ENCODE measurements at regions not wholly inside any gene's neighbourhood (a gene's known extent, or its start where the extent isn't known, plus 50 kb on each side); places are given as distances from the start of the nearest gene placed in this dataset.
A peak's percentile ranks its signal among the peaks of the same experiment; 100 is the strongest.
"Not testable (repeated sequence)": the region's sequence is repeated elsewhere in the genome, so short reads cannot be mapped to it uniquely, and the experiment has no call there.

DNA sequence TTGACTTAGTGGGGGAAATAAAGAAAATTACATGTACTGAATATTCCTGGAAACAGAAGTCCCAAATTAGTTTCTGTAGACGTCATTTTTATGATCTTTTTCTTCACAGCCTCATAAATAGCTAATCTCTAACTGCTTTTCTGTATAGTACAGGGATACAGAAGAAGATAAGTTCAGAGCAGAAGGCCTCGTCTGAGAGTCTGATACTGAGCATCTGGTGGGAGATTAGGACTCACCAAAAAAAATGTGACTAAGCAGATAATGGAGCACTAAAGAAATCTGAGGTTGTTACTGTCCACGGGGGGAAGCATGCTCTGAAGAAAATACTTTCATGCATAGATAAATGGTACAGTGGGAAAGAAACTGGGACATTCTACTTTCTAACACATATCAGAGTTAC lies 115.3 kb upstream of the TRPC5 start:
- in situ Hi-C loops (cut with HindIII; ENCODE audit: low pct_ligation_motif_present, low pct_unique_long_range_greater_than_20kb, low sequenced_read_pairs), result no loop called here
- no peak for DNase-seq

DNA sequence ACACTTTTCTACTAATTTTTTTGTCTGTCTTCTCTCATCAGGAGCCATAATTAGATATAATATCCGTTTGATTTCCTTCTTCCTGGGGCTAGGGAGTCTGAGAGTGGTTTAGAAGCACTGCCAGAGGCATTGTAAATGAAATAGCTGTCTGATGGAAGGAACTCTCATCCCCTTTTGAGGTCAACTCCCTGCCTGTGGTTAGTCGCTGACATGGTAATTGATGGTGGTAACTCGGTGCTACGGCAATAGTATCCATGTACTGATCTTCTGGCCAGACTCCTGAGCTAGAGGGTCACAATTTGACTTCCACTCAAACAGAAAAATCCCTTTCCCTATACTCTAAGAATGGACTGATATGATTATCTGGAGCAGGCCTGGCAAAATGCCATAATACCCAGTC lies 108.1 kb upstream of the TRPC5 start:
- DNase-seq, result no peak
- in situ Hi-C loops (cut with HindIII; ENCODE audit: low pct_ligation_motif_present, low pct_unique_long_range_greater_than_20kb, low sequenced_read_pairs), result no loop called here

DNA sequence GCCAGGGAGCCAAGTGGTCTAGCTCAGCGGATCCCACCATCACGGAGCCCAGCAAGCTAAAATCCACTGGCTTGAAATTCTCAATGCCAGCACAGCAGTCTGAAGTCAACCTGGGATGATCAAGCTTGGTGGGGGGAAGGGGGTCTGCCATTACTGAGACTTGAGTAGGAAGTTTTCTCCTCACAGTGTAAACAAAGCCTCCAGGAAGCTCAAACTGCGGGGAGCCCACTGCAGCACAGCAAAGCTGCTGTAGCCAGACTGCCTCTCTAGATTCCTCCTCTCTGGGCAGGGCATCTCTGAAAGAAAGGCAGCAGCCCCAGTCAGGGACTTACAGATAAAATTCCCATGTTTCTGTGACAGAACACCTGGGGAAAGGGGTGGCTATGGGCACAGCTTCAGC lies 98.8 kb upstream of the TRPC5 start:
- DNase-seq; in situ Hi-C loops (cut with HindIII; ENCODE audit: low pct_ligation_motif_present, low pct_unique_long_range_greater_than_20kb, low sequenced_read_pairs): not testable (repeated sequence)

DNA sequence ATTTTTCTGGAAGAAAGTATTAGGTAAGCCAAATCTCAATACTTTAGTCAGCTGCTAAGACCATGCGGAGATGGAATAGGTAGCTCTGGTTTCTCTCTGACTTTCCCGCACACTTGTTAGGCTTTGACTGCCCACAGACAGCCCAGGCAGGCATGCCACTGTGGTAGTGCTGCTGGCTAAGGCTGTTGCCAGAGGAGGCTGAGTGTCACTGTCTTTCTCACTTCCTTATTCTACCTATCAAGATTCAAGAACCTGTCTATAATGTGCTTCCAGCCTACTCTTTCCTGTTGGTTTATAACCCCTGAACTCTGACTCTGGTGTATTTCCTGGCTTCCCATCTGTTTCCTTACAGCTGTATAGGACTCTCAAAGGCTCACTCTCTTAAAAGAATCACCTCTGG lies 81.8 kb upstream of the TRPC5 start:
- no peak for DNase-seq
- in situ Hi-C loops (cut with HindIII; ENCODE audit: low pct_ligation_motif_present, low pct_unique_long_range_greater_than_20kb, low sequenced_read_pairs), result no loop called here

DNA sequence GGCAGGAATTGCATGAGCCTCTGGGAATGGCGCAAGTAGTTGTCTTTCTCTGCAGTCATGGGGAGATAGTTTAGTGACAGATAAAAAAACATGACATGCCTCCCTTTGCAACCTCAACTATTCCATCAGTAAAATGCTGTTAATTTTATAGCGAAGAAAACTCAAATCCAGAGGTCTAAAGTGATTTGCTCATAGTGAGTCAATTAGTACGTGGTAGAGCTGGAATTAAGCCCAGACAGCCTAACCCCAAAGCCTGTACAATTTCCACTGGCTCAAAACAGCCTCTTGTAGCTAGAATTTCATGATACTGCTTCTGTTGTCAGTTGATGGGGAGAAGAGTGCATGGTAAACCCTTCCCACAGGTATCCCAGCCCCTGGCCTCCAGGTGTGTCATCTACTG lies 81.3 kb upstream of the TRPC5 start:
- in situ Hi-C loops (cut with HindIII; ENCODE audit: low pct_ligation_motif_present, low pct_unique_long_range_greater_than_20kb, low sequenced_read_pairs), result no loop called here
- DNase-seq, result no peak

DNA sequence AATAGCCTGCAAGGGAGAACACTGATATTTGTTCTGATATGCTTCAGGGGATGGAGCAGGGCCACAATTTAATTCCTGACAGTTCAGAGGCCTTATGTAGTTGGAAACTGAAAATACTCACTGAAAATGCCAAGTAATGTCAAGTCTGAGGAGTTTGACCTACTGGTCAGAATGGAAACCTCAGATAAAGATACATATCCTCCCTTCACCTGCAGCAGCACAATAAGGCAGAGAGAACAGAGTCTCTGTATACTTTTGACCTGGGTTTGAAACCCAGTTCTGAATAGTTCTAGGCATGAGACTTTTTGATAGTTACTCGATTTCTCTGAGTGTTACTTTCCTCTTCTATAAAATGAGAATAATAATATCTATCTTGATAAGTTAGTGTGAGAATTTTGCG lies 65.8 kb upstream of the TRPC5 start:
- no peak for DNase-seq
- in situ Hi-C loops (cut with HindIII; ENCODE audit: low pct_ligation_motif_present, low pct_unique_long_range_greater_than_20kb, low sequenced_read_pairs), result no loop called here

DNA sequence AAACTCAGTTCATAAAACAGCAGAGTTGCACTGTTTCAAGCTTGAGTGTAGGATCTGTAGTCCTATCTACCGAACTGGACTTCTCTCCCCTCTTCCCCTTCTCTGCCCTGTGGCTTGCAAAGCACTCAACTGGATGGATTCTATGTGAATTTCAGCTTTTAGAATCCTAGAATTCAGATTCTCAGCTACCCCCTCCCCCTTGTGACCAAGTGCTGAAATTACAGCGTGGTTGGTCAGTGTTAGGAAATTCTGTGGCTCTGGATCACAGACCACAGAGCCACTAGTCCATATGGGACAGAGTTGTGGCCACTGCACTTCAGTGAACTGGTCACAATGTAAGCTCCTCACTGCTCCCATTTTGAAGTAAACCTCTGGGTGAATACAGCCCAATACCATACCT lies 64.6 kb upstream of the TRPC5 start:
- DNase-seq, result peak; percentile 2
- in situ Hi-C loops (cut with HindIII; ENCODE audit: low pct_ligation_motif_present, low pct_unique_long_range_greater_than_20kb, low sequenced_read_pairs), result no loop called here

DNA sequence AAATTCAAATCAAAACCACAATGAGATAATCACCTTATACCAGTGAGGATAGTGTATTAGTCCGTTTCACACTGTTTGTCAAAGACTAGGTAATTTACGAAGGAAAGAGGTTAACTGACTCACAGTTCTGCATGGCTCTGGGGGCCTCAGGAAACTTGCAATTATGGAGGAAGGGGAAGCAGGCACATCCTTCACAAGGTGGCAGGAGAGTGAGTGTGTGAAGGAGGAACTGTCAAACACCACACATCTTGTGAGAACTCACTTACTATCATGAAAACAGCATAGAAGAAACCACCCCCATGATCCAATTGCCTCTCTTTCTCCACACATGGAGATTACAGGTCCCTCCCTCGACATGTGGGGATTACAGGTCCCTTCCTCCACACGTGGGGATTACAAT lies 54.7 kb upstream of the TRPC5 start:
- in situ Hi-C loops (cut with HindIII; ENCODE audit: low pct_ligation_motif_present, low pct_unique_long_range_greater_than_20kb, low sequenced_read_pairs), result no loop called here
- no peak for DNase-seq

Measured in ACHN (cell line).